GM21825 (cell line): ENCODE measurements at regions not wholly inside any gene's neighbourhood (a gene's known extent, or its start where the extent isn't known, plus 50 kb on each side); places are given as distances from the start of the nearest gene placed in this dataset.

Source experiments
- ATAC-seq: cut with Tn5 transposase; IDR thresholded peaks from one replicate; pipeline ENCODE4 v1.9.1; 2021; ENCODE audit warnings: mild to moderate bottlenecking, moderate library complexity; ENCODE audit not compliant: unreplicated experiment

DNA sequence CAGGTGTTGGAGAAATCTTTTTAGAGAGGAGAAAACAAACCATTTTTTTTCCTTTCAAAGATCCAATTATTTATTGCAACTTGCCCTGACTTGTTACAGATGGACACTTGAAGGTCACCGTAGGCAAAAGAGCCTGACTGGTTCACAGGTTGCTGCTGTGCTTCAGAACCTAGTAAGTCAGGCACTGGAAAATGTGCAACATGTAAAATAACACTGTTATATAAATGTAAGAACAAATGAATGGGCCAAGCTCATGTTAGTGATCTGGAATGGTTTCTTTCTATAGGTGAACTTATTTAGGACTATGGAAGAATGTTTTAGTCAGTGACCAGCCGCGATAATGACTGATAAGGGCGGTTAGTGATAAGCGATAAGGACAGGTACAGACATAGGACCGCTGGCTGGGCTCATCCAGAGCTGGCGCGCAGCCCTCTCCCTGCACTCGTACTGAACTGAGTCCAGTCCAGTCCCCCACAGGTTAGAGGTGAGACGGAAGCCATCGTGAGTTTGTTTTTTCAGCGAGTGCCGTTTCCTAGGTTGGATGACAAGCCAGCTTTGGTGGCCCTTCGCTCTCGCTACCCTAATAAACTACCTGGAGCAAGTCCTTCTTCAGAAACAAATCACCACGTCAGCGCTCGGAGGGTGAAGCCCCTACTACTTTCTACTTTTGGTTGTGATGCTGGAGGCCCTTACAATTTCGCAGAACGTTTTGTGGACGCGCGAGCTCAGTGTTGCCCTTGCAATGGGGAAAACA, 94.4 kb upstream of the PRDM1 start:
- ATAC-seq: peak; percentile 42

DNA sequence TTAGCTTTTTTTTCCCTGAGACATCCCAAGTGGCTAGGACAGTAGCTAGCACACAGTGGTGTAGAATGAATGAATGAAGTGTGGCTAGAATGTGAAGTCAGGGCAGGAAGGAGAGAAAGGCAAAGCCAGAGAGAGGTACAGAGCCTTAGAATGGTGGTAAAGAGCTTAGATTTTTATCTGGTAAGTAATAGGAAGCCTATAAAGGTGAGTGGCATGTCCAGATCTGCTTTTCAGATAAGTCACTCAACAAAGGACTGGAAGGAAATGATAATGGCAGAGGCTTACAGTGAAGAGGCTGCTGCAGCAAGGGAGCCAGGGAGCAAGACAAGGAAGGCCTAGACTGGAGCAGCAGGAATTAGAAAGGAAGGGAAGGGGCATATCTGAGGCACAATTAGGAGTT, 96.0 kb upstream of the PRDM1 start:
- ATAC-seq: no peak

DNA sequence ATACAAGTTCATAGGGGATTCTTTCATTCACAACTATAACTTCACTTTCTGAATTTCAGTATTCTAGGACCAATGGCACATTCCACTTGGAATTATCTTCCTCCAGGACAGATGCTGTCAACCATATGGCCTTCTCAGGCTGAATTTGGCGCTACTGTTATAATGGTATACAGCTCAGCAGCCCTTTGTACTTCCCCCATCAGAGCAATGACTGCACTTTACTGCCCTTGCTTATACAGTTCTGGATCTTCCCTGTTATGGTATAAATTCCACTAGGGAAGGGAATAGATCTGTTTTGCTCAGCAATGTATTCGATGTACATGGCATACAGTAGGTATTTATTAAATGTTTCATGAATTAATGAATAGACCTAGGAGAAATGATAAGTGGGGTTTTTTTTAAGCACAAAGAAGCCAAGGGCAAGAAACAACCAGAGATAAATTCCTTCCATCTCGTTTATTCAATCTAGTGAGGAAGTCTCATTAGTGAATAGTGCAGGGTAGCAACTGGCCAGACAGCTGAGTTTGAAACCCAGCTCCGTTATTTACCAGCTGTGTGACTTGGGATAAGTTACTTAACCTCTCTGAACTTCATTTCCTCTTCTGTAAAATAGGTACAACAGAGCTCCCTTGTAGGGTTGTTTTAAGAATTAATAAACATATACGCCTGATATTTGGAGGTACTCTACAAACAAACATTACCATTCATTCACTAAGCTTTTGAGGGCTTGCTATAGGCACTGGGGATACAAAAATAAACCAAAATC, 97.1 kb upstream of the PRDM1 start:
- ATAC-seq: no peak

DNA sequence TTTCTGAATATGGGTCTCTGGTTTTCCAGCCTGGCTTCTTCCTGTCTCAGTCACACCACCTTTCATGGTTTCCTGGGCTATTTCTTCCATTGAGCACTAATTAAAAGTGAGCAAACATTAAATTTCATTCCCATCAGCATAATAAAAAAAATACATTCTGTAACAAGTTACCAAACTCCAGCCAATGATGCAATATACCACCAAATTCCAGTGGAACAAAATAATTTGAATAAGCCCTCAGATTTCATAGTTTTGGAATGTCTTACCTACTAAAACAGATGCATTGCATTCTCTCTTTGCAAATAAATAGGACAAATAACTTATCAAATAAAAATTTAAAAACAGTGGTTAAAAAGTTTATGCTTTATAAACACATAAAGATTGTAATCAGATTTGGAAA, 97.8 kb upstream of the PRDM1 start:
- ATAC-seq: no peak

DNA sequence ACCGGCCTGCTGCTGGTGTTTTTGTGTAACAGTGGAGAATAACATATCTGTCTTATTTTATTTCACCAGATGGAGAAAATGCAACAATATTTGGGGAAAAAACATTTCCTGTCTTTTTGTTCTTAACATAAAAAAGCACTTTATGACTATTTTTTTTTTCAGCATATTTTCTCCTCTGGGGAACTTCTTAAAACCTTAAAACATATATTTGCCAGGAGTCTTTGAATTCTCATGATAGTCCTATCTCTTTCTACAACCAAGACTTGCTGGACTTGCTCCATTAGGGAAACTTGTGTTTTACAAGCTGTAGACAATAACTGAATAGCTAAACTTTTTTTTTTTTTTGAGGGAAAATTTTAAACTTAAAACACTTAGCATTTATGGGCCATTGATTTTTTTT, 98.6 kb upstream of the PRDM1 start:
- ATAC-seq: no peak

DNA sequence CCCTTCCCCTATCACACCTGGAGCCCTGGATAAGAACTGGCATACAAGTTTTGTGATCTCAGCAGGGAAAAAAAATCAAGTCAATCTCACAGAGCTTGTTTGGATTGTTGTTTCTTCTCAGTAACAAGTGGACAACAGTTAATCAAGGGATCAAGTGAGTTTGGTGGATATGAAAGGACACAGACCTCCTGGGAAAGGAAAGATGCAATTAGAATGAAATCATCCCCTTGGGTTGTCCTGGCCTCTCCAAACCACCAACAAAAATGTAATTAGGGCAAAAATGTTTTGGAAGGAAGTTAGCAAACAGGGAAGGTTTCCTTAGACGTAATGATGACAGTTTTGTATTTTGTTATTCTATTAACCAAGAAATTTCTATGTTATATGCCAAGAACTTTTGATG, 99.1 kb upstream of the PRDM1 start:
- ATAC-seq: no peak

DNA sequence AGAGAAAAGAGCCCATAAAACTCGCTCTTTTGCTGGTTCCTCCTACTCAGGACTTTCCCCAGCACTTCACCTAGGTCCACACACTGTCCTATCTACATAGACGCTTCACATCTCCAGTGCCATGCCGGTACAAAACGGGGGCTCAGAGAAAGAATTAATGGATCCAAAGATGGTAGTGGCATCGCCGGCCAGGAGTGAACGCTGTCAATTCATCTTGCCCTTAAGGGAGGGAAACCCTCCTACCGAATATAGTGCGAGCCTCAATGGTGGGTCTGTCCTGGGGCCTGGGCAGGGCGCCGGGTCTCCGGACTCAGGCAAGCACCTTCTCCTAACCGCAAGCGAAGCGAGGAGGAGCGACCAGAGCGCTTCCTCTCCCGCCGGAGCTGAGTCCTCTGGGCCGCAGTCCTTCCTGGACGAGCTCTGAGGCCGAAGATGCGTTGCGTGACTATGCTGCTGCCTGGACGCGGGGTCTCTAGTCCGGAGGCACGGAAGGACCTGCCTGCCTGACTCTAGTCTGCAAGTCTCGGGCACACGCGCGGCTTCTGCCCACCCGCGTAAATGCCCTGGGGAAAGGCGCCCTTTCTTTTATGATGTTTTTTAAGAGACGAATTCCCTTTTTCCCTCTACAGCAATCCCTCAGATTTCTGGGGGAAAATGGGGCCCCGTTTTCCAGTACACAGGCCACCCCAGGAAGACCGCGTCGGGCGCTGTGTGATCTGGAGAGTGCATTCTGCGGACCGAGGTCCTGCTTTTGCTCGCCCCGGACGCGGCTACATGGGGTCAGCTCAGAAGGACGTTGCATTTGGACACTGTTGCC, 100.1 kb upstream of the PRDM1 start:
- ATAC-seq: no peak

DNA sequence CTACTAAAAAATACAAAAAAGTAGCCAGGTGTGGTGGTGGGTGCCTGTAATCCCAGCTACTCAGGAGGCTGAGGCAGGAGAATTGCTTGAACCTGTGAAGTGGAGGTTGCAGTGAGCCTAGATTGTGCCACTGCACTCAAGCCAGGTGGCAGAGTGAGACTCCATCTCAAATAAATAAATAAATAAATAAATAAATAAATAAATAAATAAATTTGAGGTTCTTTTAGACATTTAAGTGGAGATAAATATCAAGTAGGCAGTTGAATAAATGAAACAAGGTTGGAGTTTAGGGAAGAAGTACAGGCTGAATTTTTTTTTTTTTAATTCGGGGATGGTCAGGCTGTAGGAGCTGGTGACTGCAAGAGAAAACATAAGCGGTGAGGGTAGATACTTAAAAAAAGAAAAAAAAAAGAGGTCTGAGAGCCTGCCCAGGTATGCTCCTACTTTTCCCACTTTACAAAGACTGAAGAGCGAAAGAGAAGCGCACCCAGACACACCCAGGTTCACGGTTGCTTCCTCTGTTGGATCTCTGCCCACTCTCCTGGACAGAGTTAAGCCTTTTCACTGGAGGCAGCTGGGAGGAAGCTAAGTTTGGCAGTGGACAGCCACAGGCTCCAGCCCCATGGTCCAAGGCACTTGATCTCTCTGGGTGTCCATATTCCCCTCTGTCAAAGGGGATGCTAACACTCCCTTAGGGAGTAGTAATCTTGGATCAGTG, 100.9 kb upstream of the PRDM1 start:
- no peak for ATAC-seq

DNA sequence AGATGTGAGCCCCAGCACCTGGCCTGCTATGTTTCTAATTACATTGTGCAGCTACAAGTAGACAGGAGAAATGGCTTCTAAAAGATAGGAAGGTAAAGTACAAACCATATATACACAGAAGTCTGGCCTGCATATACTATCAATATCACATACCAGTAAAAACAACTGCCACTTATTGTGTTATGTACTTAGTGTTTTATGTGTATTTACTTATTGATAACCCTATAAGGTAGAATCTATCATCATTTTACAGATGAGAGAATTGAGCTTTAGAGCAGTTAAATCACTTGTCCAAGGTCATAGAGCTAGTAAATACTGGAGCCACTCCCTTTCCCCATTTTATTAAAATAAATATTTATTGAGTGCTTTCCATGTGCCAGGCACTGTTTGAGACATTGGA, 102.4 kb upstream of the PRDM1 start:
- ATAC-seq: no peak

DNA sequence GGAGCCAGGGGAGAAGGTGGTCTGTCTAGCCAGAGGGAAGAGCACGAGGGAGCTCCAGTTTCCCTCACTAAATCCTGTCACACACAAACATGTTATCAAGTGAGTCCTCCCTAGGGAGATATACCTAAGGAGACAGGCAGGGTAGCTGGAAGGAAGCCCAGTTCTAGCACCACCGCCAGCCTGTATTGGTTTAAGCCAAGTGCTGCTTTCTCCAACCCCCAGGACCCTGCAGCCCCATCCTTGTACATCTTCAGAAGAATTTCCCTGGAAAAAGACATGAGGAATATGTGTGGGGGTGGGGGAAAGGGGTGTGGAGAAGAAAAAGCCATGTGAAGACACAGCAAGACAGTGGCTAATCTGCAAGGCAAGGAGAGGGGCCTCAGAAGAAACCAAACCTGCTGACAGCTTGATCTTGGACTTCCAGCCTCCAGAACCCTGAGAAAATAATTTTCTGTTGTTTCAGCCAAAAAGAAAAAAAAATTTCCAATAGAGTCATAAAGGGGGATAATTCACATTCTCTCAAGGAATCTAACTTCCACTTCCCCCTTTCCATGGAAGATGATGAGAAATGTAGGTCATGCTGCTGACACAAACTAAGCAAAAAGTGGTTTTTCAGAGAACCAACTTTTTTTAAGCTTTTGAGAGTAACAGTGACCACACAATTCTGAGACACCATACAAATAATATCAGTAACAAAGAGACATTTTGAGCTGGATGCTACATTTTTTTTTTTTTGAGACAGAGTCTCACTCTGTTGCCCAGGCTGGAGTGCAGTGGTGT, 103.2 kb upstream of the PRDM1 start:
- ATAC-seq: no peak

DNA sequence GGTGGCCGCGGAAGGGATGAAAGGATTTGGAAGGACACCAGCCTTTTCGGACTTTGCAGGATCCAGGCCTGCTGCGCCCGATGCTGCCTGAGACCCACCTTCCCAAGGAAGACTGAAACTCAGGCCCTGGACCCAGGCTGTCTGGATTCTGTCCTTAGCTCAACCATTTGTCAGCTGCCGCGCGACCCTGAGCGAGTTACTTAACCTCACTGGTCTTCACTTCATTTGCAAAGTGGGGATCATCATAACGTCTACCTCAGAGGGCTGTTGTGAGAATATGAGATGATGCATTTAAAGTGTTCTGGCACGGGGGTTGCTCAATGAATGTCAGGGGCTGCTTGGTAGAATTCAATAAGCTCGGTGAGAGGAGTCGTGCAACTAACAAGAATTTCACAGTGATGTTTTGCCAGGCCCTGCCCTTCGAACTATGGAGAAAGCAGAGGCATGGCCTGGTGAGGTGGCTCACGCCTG, 104.2 kb upstream of the PRDM1 start:
- ATAC-seq: no peak

DNA sequence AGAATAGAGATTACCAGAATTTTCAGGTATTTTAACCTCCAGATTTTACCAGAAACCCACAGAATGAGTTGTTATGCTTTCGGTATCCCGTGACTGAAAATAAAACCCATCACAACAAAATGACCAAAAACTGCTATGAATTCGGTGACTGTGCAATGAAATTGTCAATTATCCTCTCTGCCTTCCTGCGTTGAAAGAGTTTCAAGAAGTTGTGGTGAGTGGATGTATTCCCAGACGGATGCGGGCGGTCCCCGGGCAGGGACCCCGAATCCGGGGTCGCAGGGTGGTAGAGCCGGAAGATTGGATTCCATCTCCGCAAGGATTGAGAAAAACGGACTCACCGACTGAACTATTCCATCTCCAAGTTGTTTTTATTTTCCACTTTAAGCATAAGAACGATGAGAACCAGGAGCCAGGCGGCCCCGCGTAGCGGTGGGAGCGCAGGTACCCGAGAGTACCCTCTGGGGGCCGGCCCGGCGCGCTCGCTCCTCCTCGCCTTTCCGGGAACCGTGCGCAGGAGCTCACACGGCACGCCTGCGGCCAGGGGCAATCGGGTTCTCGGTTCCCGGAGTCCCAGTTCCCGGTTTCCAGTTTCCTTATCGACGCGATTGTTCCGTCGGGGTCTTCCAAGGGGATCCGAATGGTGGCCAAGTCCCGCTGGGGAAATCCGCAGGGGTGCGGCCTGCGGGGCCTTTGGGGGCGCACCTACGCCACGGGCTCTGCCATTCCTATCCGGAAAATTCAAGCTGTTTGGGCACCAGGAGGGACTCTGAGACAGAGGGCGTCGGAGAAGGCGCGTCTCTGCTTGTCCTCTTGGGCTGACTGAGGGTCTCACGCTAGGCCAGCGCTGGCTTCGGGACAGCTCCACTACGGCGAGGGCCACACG, 104.9 kb upstream of the PRDM1 start:
- ATAC-seq: no peak

DNA sequence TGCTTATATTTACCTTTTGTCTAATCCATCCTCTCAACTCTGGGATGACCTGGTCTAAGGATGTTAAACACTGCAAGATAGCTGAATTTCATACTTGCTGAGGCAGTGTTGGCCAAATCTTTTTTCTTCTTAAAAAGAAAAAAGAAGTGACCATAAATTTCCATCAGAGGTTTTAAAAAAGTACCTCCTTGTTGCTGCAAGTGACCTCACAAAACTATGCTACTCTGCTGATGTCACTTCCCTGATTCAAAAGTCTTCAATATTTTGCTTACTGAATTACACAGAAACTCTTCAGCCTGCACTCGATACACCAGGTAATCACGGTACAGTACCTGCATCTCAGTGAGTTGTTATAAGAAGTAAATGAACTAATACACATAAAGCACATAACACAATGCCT, 107.2 kb upstream of the PRDM1 start:
- ATAC-seq: no peak

DNA sequence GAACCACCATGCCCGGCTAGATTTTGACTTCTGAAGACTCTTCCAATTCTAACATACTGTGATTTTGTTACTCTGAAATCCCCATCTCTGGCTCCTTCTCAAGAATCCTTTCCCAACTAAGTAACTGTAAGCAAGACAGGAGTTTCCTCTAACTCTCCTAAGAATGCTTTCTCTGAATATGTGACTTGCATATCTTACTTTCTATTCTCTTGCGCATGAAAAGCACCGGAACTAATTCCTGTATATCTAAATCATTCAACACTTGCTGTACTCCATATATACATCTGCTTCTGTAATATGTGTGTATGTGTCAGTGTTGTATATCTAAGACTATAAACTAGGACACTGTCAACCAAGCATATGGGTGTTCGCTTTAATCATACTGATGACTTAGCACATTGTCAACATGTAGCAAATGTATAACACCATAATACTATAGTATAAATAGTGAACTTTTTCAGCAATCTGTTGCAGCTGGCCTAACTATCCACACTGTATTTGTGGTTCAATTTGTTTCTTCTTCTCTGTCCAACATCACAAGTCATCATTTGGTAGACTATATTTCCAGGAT, 108.1 kb upstream of the PRDM1 start:
- no peak for ATAC-seq

DNA sequence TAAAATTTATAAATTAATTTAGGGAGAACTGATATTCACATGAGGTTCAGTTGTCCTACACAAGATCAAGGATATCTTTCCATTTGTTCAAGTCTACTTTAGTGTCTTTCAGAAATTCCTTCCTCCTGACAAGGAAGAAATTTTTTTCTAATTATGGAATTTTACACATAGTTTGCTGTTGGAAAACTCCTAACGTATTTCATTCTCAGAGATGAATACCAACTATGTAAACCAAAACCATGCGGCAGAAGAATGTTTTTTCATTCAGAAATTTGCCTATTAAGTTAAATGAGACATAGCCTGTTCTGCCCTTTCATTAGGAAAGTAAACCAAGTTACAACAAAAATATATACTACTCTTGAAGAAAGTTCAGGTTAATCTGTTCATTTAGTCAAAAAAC, 111.2 kb upstream of the PRDM1 start:
- no peak for ATAC-seq

DNA sequence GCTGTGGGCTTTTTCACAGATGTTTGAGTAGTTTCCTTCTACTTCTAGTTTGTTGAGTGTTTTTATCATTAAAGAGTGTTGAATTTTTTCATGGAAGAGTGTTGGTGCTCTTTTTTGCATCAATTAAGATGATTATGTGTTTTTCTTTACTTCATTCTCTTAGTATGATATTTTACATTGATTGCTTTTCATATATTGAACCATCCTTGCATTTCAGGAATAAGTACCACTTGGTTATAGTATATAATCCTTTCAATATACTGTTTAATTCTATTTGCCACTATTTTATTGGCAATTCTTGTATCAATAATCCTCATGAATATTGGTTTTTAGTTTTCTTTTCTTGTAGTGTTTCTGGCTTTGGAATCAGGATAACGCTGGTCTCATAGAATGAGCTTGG, 113.7 kb upstream of the PRDM1 start:
- no peak for ATAC-seq

DNA sequence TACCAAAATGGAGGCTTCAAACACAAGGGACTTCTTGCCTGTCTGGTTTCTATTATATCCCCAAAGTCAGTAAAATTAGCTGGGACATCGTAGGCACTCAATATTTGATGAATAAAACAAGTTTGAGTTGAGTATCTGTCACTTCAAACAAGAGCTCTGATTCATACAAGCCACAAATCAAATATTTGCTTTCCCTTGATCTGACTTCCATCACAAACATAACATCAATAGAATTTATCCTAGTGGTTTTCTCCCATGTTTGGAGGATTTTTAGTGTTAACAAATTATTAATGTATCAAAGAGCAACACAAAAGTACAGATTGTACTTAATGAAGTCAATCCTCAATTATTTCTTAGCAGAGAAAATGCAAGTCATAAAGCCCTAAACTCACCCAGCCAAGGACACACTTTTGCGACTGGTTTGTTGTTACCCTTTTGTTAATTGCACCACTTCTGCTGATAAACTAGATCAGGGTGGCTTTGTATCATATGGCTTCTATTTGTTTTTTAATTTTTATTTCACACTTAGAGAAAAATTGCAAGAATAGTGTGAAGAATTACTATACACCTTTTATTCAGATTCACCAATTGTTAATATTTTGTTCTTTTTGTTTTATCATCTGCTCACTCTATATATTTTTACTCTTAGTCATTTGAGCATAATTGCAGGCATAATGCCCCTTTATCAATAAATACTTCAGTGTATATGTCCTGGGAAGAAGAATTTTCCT, 117.4 kb upstream of the PRDM1 start:
- no peak for ATAC-seq

DNA sequence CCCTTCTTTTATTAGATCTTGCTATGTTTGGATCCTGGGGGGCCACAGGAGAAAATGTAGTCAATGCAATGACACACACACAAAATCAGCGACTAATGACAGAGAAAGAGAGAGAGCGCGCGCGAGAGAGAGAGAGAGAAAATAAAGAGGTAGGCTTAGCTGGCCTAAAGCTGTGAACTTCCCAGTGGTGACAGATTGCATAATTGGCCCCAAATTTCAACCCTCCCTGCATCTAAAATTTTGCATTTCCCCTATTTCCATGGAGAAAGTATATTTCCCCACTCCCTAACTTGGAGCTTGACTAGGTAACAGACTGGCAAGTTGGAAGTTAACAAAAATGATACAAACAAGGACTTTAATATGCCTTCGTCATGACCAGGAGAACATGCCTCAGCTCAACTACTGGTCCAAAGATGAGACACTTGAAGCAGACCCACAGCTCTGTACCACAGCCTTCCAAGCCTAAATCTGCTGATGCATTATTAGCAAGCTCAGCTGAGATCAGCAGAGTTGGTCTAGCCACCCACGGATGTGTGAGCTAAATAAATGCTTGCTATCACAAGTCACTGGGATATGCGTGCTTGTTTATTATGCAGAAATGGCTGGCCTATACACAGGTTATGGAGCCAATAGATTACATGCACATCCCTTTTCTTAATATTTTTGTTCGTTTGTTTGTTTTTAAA, 118.1 kb upstream of the PRDM1 start:
- no peak for ATAC-seq
